Hepatocyte (in vitro differentiated cells): ENCODE measurements at regions not wholly inside any gene's neighbourhood (a gene's known extent, or its start where the extent isn't known, plus 50 kb on each side); places are given as distances from the start of the nearest gene placed in this dataset.

ENCODE experiments used
- DNase-seq: peaks from one replicate; pipeline ENCODE4 v3.0.0-alpha.2; 2016; ENCODE audit warnings: low spot score
- H2AFZ ChIP-seq: fragments of 200-600 bp; sonication (generic); 2 replicates; pipeline ENCODE4 v1.6.0; 2016; ENCODE audit warnings: antibody characterized with exemption, mild to moderate bottlenecking
- H3K27ac ChIP-seq: fragments of 200-600 bp; sonication (generic); 2 replicates; pipeline ENCODE4 v1.5.1; 2016; ENCODE audit warnings: mild to moderate bottlenecking
- H3K27me3 ChIP-seq: fragments of 200-600 bp; sonication (generic); 2 replicates; pipeline ENCODE4 v1.6.1; 2016
- H3K36me3 ChIP-seq: fragments of 200-600 bp; sonication (generic); replicated peaks from 2 replicates; pipeline ENCODE4 v1.5.1; 2016; ENCODE audit warnings: low read depth; ENCODE audit not compliant: insufficient read depth
- H3K4me1 ChIP-seq: fragments of 200-600 bp; sonication (generic); 2 replicates; pipeline ENCODE4 v1.5.1; 2016; ENCODE audit warnings: mild to moderate bottlenecking, moderate library complexity; ENCODE audit not compliant: insufficient read depth
- H3K4me2 ChIP-seq: fragments of 200-600 bp; sonication (generic); 2 replicates; pipeline ENCODE4 v1.6.0; 2016
- H3K4me3 ChIP-seq: fragments of 200-600 bp; sonication (generic); 2 replicates; pipeline ENCODE4 v1.5.1; 2016; ENCODE audit warnings: mild to moderate bottlenecking
- H3K79me2 ChIP-seq: fragments of 200-600 bp; sonication (generic); 2 replicates; pipeline ENCODE4 v1.6.0; 2017; ENCODE audit warnings: mild to moderate bottlenecking
- H3K9me2 ChIP-seq: fragments of 200-600 bp; sonication (generic); replicated peaks from 2 replicates; pipeline ENCODE4 v1.6.0; 2017; ENCODE audit warnings: mild to moderate bottlenecking; ENCODE audit not compliant: insufficient read depth
- H3K9me3 ChIP-seq: fragments of 200-600 bp; sonication (generic); 2 replicates; pipeline ENCODE4 v1.5.1; 2016; ENCODE audit warnings: low read depth, mild to moderate bottlenecking
- H4K20me1 ChIP-seq: fragments of 200-600 bp; sonication (generic); 2 replicates; pipeline ENCODE4 v1.6.0; 2016; ENCODE audit warnings: mild to moderate bottlenecking; ENCODE audit not compliant: insufficient read depth, poor library complexity, severe bottlenecking
- EZH2 ChIP-seq: fragments of 200-600 bp; sonication (generic); IDR thresholded peaks from 2 replicates; pipeline ENCODE4 v1.6.1; 2016; ENCODE audit warnings: antibody characterized with exemption, mild to moderate bottlenecking, borderline replicate concordance
- EZH2phosphoT487 ChIP-seq: fragments of 200-600 bp; sonication (generic); IDR thresholded peaks from one replicate; pipeline ENCODE4 v1.6.1; 2018; ENCODE audit warnings: antibody characterized with exemption, mild to moderate bottlenecking, low read depth, moderate library complexity; ENCODE audit not compliant: unreplicated experiment, severe bottlenecking
- WGBS: methylation state at CpG from one replicate; pipeline ENCODE4 v1.1.6; 2016; ENCODE audit warnings: low lambda C conversion rate; ENCODE audit errors: missing lambda C conversion rate; 5-methylcytosine and 5-hydroxymethylcytosine counted together
- TF ChIP-seq, protein P1 (sequence below): fragments of 200-600 bp; sonication (generic); IDR thresholded peaks from 2 replicates; pipeline ENCODE4 v1.5.1; 2016; ENCODE audit warnings: antibody characterized with exemption, mild to moderate bottlenecking; ENCODE audit not compliant: poor library complexity

DNA sequence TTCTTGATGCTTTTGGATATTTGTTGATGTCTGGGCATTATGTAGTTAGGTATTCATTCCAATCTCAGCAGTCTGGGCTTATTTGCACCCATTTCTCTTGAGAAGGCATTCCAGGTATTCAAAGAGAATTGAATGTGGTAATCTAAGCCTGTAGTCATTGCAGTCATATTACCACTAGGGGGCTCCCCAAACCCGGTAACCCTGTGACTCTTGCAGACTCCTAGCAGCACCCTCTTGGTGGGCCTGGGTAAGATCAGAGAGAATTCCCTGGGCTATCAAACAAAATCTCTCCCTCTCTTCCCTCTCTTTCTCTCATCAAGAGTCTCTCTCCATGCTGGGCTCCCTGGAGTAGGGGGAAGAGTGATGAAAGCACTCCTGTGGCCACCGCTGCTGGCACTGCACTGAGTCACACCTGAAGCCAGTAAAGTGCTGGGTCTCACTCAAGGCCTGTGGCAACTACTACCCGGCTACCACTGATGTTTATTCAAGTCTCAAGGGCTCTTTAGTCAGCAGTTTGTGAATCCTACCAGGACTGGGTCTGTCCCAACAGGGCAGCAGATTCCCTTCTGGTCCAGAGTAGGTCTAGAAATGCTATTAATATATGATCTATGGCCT is 187.7 kb upstream of the NUDT10 start:
- no peaks in the 10 kb centered on the region for H3K79me2 ChIP-seq
- no peaks in the 10 kb centered on the region for H4K20me1 ChIP-seq
- no peak overlapping the region for H2AFZ ChIP-seq
- WGBS: 46% methylated on average over 3 of the region's 3 CpGs
- H3K4me1 ChIP-seq: no peaks in the 10 kb centered on the region
- DNase-seq: peak; percentile 62
- H3K36me3 ChIP-seq: no peaks in the 10 kb centered on the region
- no peak overlapping the region for H3K27ac ChIP-seq
- H3K27me3 ChIP-seq: no peaks in the 10 kb centered on the region
- no peak overlapping the region for H3K4me3 ChIP-seq
- TF ChIP-seq EZH2: no peak
- TF ChIP-seq, protein P1, sequence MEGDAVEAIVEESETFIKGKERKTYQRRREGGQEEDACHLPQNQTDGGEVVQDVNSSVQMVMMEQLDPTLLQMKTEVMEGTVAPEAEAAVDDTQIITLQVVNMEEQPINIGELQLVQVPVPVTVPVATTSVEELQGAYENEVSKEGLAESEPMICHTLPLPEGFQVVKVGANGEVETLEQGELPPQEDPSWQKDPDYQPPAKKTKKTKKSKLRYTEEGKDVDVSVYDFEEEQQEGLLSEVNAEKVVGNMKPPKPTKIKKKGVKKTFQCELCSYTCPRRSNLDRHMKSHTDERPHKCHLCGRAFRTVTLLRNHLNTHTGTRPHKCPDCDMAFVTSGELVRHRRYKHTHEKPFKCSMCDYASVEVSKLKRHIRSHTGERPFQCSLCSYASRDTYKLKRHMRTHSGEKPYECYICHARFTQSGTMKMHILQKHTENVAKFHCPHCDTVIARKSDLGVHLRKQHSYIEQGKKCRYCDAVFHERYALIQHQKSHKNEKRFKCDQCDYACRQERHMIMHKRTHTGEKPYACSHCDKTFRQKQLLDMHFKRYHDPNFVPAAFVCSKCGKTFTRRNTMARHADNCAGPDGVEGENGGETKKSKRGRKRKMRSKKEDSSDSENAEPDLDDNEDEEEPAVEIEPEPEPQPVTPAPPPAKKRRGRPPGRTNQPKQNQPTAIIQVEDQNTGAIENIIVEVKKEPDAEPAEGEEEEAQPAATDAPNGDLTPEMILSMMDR: peak; percentile 58
- H3K9me3 ChIP-seq: no peaks in the 10 kb centered on the region
- H3K4me2 ChIP-seq: no peak overlapping the region
- H3K9me2 ChIP-seq: no peaks in the 10 kb centered on the region

DNA sequence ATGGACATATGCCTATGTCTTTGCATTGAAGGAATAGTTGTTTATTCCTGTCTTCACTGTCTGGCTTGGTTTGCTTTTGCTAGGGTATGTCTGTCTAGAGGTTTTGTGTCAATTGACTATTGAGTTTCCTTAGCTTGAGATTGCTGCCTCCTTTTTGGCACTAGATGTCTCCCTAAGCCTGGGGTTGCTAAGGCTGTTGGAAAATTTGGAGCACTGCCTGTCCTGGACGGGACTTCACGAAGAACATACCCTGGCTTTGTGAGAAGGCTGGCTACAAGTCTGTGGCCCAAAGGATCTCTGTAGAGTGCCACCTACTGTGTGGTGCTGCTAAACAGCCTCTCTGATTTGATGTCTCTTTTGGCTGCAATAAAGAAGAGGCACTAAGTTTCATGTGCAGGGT is 183.8 kb upstream of the NUDT10 start:
- TF ChIP-seq EZH2phosphoT487 (no peak), EZH2 (no peak)
- TF ChIP-seq, protein P1: peak; percentile 44
- peak; percentile 29 for DNase-seq
- H3K27ac ChIP-seq: no peak overlapping the region
- H3K4me1 ChIP-seq: no peaks in the 10 kb centered on the region
- no peaks in the 10 kb centered on the region for H3K27me3 ChIP-seq
- H3K9me2 ChIP-seq: no peaks in the 10 kb centered on the region
- H3K79me2 ChIP-seq: no peaks in the 10 kb centered on the region
- H2AFZ ChIP-seq: no peak overlapping the region
- no peaks in the 10 kb centered on the region for H4K20me1 ChIP-seq
- WGBS: 47% methylated on average over 2 of the region's 2 CpGs
- H3K4me2 ChIP-seq: no peak overlapping the region
- no peaks in the 10 kb centered on the region for H3K9me3 ChIP-seq
- H3K36me3 ChIP-seq: no peaks in the 10 kb centered on the region
- H3K4me3 ChIP-seq: no peak overlapping the region

DNA sequence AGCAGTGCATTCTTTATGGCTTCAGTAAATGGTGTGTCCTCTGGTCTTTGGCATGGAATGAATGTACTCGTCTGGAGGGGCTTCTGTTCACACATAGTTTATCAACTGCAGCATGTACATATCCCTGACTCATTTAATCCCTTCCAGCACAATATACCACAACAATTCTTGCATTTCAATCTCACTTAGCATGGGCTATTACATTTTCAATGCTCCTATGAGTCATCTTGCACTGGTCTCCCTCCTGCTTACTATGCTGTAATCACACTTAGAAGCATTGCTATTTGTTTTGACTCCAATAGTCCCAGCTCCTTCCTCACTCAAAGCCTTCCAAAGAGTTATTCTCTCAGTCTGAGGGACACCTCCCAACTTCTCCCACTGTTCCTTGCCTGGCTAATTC is 180.9 kb upstream of the NUDT10 start:
- TF ChIP-seq, protein P1: no peak
- TF ChIP-seq EZH2 (no peak), EZH2phosphoT487 (no peak)
- Histone ChIP-seq H3K9me3 (no peaks in the 10 kb centered on the region), H3K4me3 (no peak overlapping the region), H3K4me1 (no peaks in the 10 kb centered on the region), H2AFZ (no peak overlapping the region), H3K4me2 (no peak overlapping the region), H3K9me2 (no peaks in the 10 kb centered on the region), H3K27me3 (no peaks in the 10 kb centered on the region), H3K27ac (no peak overlapping the region), H3K79me2 (no peaks in the 10 kb centered on the region), H3K36me3 (no peaks in the 10 kb centered on the region), H4K20me1 (no peaks in the 10 kb centered on the region)
- 64% methylated on average over 1 of the region's 1 CpG for WGBS
- no peak for DNase-seq

DNA sequence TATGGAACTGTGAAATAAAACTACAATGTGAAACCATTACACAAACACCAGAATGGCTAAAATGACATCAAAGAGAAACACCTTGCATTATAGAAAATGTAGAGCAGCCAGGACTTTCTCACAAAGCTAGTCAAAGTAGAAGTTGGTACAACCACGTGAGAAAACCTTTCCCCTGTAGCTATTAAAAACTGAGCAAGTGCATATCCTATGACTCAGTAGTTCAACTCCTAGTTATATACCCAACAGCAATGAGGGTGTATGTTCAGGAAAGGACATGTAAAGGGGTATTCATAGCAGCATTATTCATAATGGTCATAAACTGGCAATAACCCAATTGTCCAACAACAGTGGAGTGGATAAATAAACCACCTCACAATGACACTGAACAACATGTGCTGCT is 177.5 kb upstream of the NUDT10 start:
- DNase-seq: no peak
- no peaks in the 10 kb centered on the region for H3K9me2 ChIP-seq
- no peaks in the 10 kb centered on the region for H3K79me2 ChIP-seq
- no peaks in the 10 kb centered on the region for H3K4me1 ChIP-seq
- H3K27ac ChIP-seq: no peak overlapping the region
- no peaks in the 10 kb centered on the region for H3K27me3 ChIP-seq
- WGBS: 46% methylated on average over 1 of the region's 1 CpG
- no peak overlapping the region for H3K4me2 ChIP-seq
- TF ChIP-seq, protein P1: no peak
- no peak for TF ChIP-seq EZH2
- no peak for TF ChIP-seq EZH2phosphoT487
- no peaks in the 10 kb centered on the region for H3K9me3 ChIP-seq
- H3K4me3 ChIP-seq: no peak overlapping the region
- H2AFZ ChIP-seq: no peak overlapping the region
- no peaks in the 10 kb centered on the region for H4K20me1 ChIP-seq
- no peaks in the 10 kb centered on the region for H3K36me3 ChIP-seq
